NOMO-1 treated with DMSO at 0.1 percent for 48 hours (cell line): ENCODE measurements at regions not wholly inside any gene's neighbourhood (a gene's known extent, or its start where the extent isn't known, plus 50 kb on each side); places are given as distances from the start of the nearest gene placed in this dataset.

Experiments used
- DNase-seq: peaks from one replicate; lab custom pipeline; 2025; ENCODE audit not compliant: unreplicated experiment; lab: John Stamatoyannopoulos, UW

GRCh38 chr11:128198216-128198772 lies 389.1 kb downstream of the ETS1 start:
- no peak for DNase-seq

GRCh38 chr11:128196235-128196634 lies 391.1 kb downstream of the ETS1 start:
- DNase-seq, result peak; percentile 44

- no peak for DNase-seq
Measured at GRCh38 chr11:128195756-128196155, 391.6 kb downstream of the ETS1 start.

- peak; percentile 95 for DNase-seq
Measured at GRCh38 chr11:128195057-128195751, 392.2 kb downstream of the ETS1 start.

- no peak for DNase-seq
Measured at GRCh38 chr11:128194216-128194615, 393.1 kb downstream of the ETS1 start.

- DNase-seq, result no peak
Measured at GRCh38 chr11:128193615-128194014, 393.7 kb downstream of the ETS1 start.

- no peak for DNase-seq
Measured at GRCh38 chr11:128190312-128190711, 397.0 kb downstream of the ETS1 start.

GRCh38 chr11:128189823-128190222 lies 397.5 kb downstream of the ETS1 start:
- DNase-seq, result no peak

GRCh38 chr11:128188346-128189004 lies 398.9 kb downstream of the ETS1 start:
- DNase-seq, result no peak

GRCh38 chr11:128187835-128188234 lies 399.5 kb downstream of the ETS1 start:
- DNase-seq, result no peak

- no peak for DNase-seq
Measured at GRCh38 chr11:128187377-128187776, 400.0 kb downstream of the ETS1 start.

GRCh38 chr11:128184981-128185380 lies 402.4 kb downstream of the ETS1 start:
- no peak for DNase-seq

- no peak for DNase-seq
Measured at GRCh38 chr11:128182844-128183243, 404.5 kb downstream of the ETS1 start.

GRCh38 chr11:128181984-128182383 lies 405.4 kb downstream of the ETS1 start:
- DNase-seq, result no peak

- no peak for DNase-seq
Measured at GRCh38 chr11:128181088-128181480, 406.3 kb downstream of the ETS1 start.

- no peak for DNase-seq
Measured at GRCh38 chr11:128180441-128181087, 406.8 kb downstream of the ETS1 start.

- DNase-seq, result no peak
Measured at GRCh38 chr11:128179512-128179911, 407.8 kb downstream of the ETS1 start.

- peak; percentile 5 for DNase-seq
Measured at GRCh38 chr11:128179039-128179438, 408.3 kb downstream of the ETS1 start.

- DNase-seq, result no peak
Measured at GRCh38 chr11:128174465-128175291, 412.7 kb downstream of the ETS1 start.

GRCh38 chr11:128172046-128172878 lies 415.1 kb downstream of the ETS1 start:
- peak; percentile 72 for DNase-seq
